Left lung (tissue), 4 donors: ENCODE measurements at regions not wholly inside any gene's neighbourhood (a gene's known extent, or its start where the extent isn't known, plus 50 kb on each side); places are given as distances from the start of the nearest gene placed in this dataset.

Experiments used
- ATAC-seq: fragments of 200-7000 bp; cut with Tn5 transposase; one replicate; pipeline ENCODE4 v1.9.1; 2020; ENCODE audit warnings: moderate library complexity
- DNase-seq, 4 donors: peaks; one replicate each; pipeline ENCODE4 v3.0.0-alpha.2; 2013 to 2020
- H3K27ac ChIP-seq, 2 donors: fragments of 200-600 bp; sonication (generic) in 1 of 2; one replicate each; pipeline versions ENCODE4 v1.5.0 to v1.8.0; 2020 to 2021
- H3K27me3 ChIP-seq, 2 donors: fragments of 200-600 bp; sonication (generic) in 1 of 2; one replicate each; pipeline versions ENCODE4 v1.5.0 to v1.8.0; 2020 to 2021
- H3K36me3 ChIP-seq, 2 donors: fragments of 200-600 bp; sonication (generic) in 1 of 2; one replicate each; pipeline versions ENCODE4 v1.5.0 to v1.8.0; 2020 to 2021
- H3K4me1 ChIP-seq, 2 donors: fragments of 200-600 bp; one replicate each; pipeline ENCODE4 v1.8.0; 2021
- H3K4me3 ChIP-seq, 2 donors: fragments of 200-600 bp; sonication (generic) in 1 of 2; one replicate each; pipeline versions ENCODE4 v1.5.0 to v1.8.0; 2020 to 2021; ENCODE audit warnings: mild to moderate bottlenecking in 1 of 2
- H3K9me3 ChIP-seq, 2 donors: fragments of 200-600 bp; sonication (generic) in 1 of 2; one replicate each; pipeline versions ENCODE4 v1.5.0 to v1.8.0; 2020 to 2021
- CTCF ChIP-seq, 2 donors: fragments of 200-600 bp; sonication (generic) in 1 of 2; IDR thresholded peaks; one replicate each; pipeline versions ENCODE4 v1.5.0 to v1.8.0; 2021; ENCODE audit warnings: antibody characterized with exemption in 2 of 2
- intact Hi-C, 2 donors: fragments of 100-400 bp; cut with DNase I; formaldehyde crosslinking; loops; one replicate each; pipeline versions ENCODE4 v1.11.2 to v1.14.2; 2022
- donor health status: DM: no; HTN: yes; CAD: no.
- donor health status: DM: no; HTN: no; CAD: no.

- peak; percentile 45 for ATAC-seq
- peaks cover 0 to 5% of the 10 kb centered on the region in 2 donors for H3K4me1 ChIP-seq
- DNase-seq, result no peak
- H3K36me3 ChIP-seq, result no peaks in the 10 kb centered on the region
- no peaks in the 10 kb centered on the region for H3K9me3 ChIP-seq
- H3K27ac ChIP-seq, result no peak overlapping the region
- intact Hi-C loops, result no loop called here
- TF ChIP-seq CTCF (IDR thresholded peaks at IDR 0.05), result no peak
- H3K27me3 ChIP-seq, result no peaks in the 10 kb centered on the region
- H3K4me3 ChIP-seq, result no peak overlapping the region
Observed at GRCh38 chr3:194782698-194783404, 97.2 kb downstream of the FAM43A start.

GRCh38 chr3:194784361-194784760 is 98.7 kb downstream of the FAM43A start:
- DNase-seq (no peak), ATAC-seq (no peak)
- Histone ChIP-seq H3K4me1 (peaks cover 0 to 5% of the 10 kb centered on the region in 2 donors), H3K4me3 (no peak overlapping the region), H3K9me3 (no peaks in the 10 kb centered on the region), H3K36me3 (no peaks in the 10 kb centered on the region), H3K27ac (no peak overlapping the region), H3K27me3 (no peaks in the 10 kb centered on the region)
- intact Hi-C loops, result no loop called here
- no peak for TF ChIP-seq CTCF (IDR thresholded peaks at IDR 0.05)

GRCh38 chr3:194785315-194785714 is 99.6 kb downstream of the FAM43A start:
- TF ChIP-seq CTCF (IDR thresholded peaks at IDR 0.05), result no peak
- DNase-seq (no peak), ATAC-seq (no peak)
- H3K9me3 ChIP-seq, result no peaks in the 10 kb centered on the region
- H3K27ac ChIP-seq, result no peak overlapping the region
- no peaks in the 10 kb centered on the region for H3K27me3 ChIP-seq
- H3K4me3 ChIP-seq, result no peak overlapping the region
- H3K4me1 ChIP-seq, result peaks cover 0 to 5% of the 10 kb centered on the region in 2 donors
- no peaks in the 10 kb centered on the region for H3K36me3 ChIP-seq
- intact Hi-C loops, result no loop called here

GRCh38 chr3:194787072-194787471 is 101.4 kb downstream of the FAM43A start:
- Histone ChIP-seq H3K4me1 (peaks cover 0 to 5% of the 10 kb centered on the region in 2 donors), H3K27me3 (no peaks in the 10 kb centered on the region), H3K27ac (no peak overlapping the region), H3K4me3 (no peak overlapping the region), H3K9me3 (no peaks in the 10 kb centered on the region), H3K36me3 (no peaks in the 10 kb centered on the region)
- ATAC-seq, result no peak
- TF ChIP-seq CTCF (IDR thresholded peaks at IDR 0.05), result no peak
- intact Hi-C loops, result no loop called here
- DNase-seq, result no peak

GRCh38 chr3:194787650-194788049 is 102.0 kb downstream of the FAM43A start:
- Histone ChIP-seq H3K27ac (no peak overlapping the region), H3K4me1 (peaks cover 0 to 5% of the 10 kb centered on the region in 2 donors), H3K36me3 (no peaks in the 10 kb centered on the region), H3K9me3 (no peaks in the 10 kb centered on the region), H3K4me3 (no peak overlapping the region), H3K27me3 (no peaks in the 10 kb centered on the region)
- ATAC-seq, result no peak
- DNase-seq, result no peak
- intact Hi-C loops, result no loop called here
- no peak for TF ChIP-seq CTCF (IDR thresholded peaks at IDR 0.05)
